A673 (cell line): ENCODE measurements at regions not wholly inside any gene's neighbourhood (a gene's known extent, or its start where the extent isn't known, plus 50 kb on each side); places are given as distances from the start of the nearest gene placed in this dataset.

Experiments
- BruUV-seq: library from RNA; stranded (reverse); fragments of 400-500 nt; replicated peaks from 2 replicates; lab custom pipeline; 2021; lab: Mats Ljungman, UMichigan
- CTCF ChIA-PET: fragments of 300-600 bp; sonication (Branson Sonifier 250); formaldehyde crosslinking; loops from one replicate; lab custom pipeline; 2022; ENCODE audit warnings: antibody characterized with exemption; lab: Charles Lee
- POLR2A ChIA-PET: fragments of 300-600 bp; sonication (Branson Sonifier 250); formaldehyde crosslinking; loops from one replicate; lab custom pipeline; 2022; ENCODE audit warnings: antibody characterized with exemption; ENCODE audit not compliant: low non-redundant PET; lab: Charles Lee
- DNase-seq: peaks from one replicate; pipeline ENCODE4 v3.0.0-alpha.2; 2015; ENCODE audit warnings: low spot score
- H3K27ac ChIP-seq: fragments of 200-600 bp; sonication (generic); 2 replicates; pipeline ENCODE4 v1.5.1; 2016; ENCODE audit warnings: mixed run types, low read depth, mild to moderate bottlenecking, mixed read lengths, antibody characterized with exemption, low read length; ENCODE audit not compliant: poor library complexity, severe bottlenecking
- H3K27me3 ChIP-seq: fragments of 200-600 bp; sonication (generic); replicated peaks from 2 replicates; pipeline ENCODE4 v1.6.1; 2017; ENCODE audit warnings: mixed run types, low read depth, mild to moderate bottlenecking, mixed read lengths, antibody characterized with exemption, low read length; ENCODE audit not compliant: insufficient read depth, poor library complexity
- H3K36me3 ChIP-seq: fragments of 200-600 bp; sonication (generic); 2 replicates; pipeline ENCODE4 v1.6.1; 2016; ENCODE audit warnings: mixed run types, mild to moderate bottlenecking, mixed read lengths, antibody characterized with exemption, low read length; ENCODE audit not compliant: insufficient read depth, poor library complexity, severe bottlenecking
- H3K4me1 ChIP-seq: fragments of 200-600 bp; sonication (generic); 2 replicates; pipeline ENCODE4 v1.6.1; 2017; ENCODE audit warnings: mixed run types, mild to moderate bottlenecking, mixed read lengths, antibody characterized with exemption, low read length; ENCODE audit not compliant: insufficient read depth, poor library complexity, severe bottlenecking
- H3K4me3 ChIP-seq: fragments of 200-600 bp; sonication (generic); 2 replicates; pipeline ENCODE4 v1.5.1; 2016; ENCODE audit warnings: low read depth, mixed run types, mild to moderate bottlenecking, mixed read lengths, low read length; ENCODE audit not compliant: poor library complexity, severe bottlenecking
- H3K9me3 ChIP-seq: fragments of 200-600 bp; sonication (generic); 2 replicates; pipeline ENCODE4 v1.6.1; 2016; ENCODE audit warnings: mixed run types, low read depth, mild to moderate bottlenecking, mixed read lengths, antibody characterized with exemption, low read length; ENCODE audit not compliant: poor library complexity, severe bottlenecking
- EZH2 ChIP-seq: fragments of 200-600 bp; sonication (generic); IDR thresholded peaks from 2 replicates; pipeline ENCODE4 v1.6.1; 2017; ENCODE audit warnings: borderline replicate concordance, low read depth, mild to moderate bottlenecking, mixed read lengths, antibody characterized with exemption, low read length; ENCODE audit not compliant: poor library complexity, severe bottlenecking
- intact Hi-C: fragments of 100-400 bp; cut with micrococcal nuclease; formaldehyde crosslinking; loops from one replicate; pipeline ENCODE4 v1.10.0; 2022; ENCODE audit not compliant: unreplicated experiment
- TF ChIP-seq, protein P1 (sequence below): fragments of 300-800, 200-600 bp; sonication (generic); conservative IDR thresholded peaks from 2 replicates; pipeline ENCODE4 v1.5.1; 2017; ENCODE audit warnings: low read depth, mild to moderate bottlenecking, antibody characterized with exemption, low read length, moderate library complexity, mixed read lengths

DNA sequence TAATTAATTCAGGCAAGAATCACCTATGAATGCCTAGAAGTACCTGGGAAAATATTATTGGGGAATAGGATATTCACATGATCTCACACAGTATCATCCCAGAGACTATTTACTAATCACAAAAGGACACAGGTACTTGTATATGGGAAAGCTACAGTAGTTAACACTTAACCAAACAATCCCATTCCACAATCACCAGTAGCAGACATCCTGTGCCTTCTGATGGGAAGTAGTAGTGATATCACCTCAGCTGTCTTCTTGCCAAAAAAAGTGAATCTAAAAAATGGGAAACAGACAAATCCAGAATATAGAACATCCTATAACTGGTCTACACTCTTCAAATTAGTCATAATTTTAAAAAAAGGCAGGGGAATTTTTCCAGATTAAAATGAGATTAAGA is 75.6 kb upstream of the CCDC150 start:
- peaks cover 3% of the 10 kb centered on the region for H3K27me3 ChIP-seq
- CTCF ChIA-PET = no interaction called here
- no peak overlapping the region for H3K4me3 ChIP-seq
- no peaks in the 10 kb centered on the region for H3K9me3 ChIP-seq
- no peak overlapping the region for H3K27ac ChIP-seq
- no peaks in the 10 kb centered on the region for H3K36me3 ChIP-seq
- no peak for DNase-seq
- H3K4me1 ChIP-seq = no peaks in the 10 kb centered on the region
- no TSS peak for BruUV-seq
- POLR2A ChIA-PET = no interaction called here
- TF ChIP-seq, protein P1, sequence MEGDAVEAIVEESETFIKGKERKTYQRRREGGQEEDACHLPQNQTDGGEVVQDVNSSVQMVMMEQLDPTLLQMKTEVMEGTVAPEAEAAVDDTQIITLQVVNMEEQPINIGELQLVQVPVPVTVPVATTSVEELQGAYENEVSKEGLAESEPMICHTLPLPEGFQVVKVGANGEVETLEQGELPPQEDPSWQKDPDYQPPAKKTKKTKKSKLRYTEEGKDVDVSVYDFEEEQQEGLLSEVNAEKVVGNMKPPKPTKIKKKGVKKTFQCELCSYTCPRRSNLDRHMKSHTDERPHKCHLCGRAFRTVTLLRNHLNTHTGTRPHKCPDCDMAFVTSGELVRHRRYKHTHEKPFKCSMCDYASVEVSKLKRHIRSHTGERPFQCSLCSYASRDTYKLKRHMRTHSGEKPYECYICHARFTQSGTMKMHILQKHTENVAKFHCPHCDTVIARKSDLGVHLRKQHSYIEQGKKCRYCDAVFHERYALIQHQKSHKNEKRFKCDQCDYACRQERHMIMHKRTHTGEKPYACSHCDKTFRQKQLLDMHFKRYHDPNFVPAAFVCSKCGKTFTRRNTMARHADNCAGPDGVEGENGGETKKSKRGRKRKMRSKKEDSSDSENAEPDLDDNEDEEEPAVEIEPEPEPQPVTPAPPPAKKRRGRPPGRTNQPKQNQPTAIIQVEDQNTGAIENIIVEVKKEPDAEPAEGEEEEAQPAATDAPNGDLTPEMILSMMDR = no peak
- TF ChIP-seq EZH2 = no peak
- intact Hi-C loops = no loop called here

DNA sequence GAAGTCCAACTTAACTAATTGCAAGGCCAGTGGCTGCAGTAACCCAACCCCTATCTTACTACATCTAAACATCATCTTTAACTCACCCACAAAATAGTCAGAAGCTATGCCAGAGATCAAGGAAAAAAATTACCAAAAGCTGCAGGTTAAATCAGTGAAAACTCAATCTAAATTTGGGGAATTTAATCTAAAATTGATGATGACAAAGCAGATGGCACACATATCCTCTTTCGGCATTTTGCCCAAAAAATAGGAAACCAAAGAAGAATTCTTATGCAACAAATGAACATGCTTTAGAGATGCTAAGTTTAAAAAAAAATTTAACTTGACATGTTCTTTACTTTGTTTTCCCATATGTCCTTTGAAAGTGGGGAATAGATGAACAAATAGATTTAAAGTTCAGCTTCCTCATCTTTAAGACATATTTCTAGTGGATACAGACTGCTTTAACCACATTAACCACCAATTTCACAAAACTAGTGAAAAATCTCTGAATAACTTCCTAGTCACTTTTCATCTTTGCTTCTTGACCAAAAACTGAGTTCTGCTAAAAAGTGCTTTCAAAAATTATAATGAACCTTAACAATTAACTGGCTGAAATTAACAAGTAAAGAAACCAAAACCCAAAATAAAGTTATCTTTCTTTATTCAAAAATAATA is 74.3 kb upstream of the CCDC150 start:
- Histone ChIP-seq H3K36me3 (no peaks in the 10 kb centered on the region), H3K4me3 (no peak overlapping the region), H3K9me3 (no peaks in the 10 kb centered on the region), H3K27ac (no peak overlapping the region), H3K4me1 (no peaks in the 10 kb centered on the region), H3K27me3 (peaks cover 3% of the 10 kb centered on the region)
- CTCF ChIA-PET = no interaction called here
- intact Hi-C loops = no loop called here
- POLR2A ChIA-PET = no interaction called here
- no peak for DNase-seq
- TF ChIP-seq EZH2 = no peak
- TF ChIP-seq, protein P1 = no peak
- no TSS peak for BruUV-seq

DNA sequence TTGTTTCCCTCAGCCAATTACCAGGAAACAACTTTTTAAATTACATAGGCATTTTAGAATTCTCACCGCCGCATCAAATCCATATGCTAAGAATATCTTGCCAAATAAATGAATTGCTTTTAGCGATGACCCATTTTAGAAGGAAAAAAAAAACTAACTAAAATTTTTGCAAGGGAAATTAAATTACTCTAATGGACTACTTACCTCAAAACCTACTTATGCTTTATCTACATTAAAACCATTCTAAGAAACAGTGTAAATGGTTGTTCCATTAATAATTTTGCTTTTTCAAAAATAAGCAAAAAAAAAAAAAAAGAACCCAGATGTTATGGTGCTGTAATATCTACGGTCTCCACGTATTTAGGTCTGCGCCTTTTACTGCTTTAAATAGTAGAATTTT is 73.5 kb upstream of the CCDC150 start:
- ChIA-PET POLR2A (no interaction called here), CTCF (no interaction called here)
- no peaks in the 10 kb centered on the region for H3K36me3 ChIP-seq
- H3K4me3 ChIP-seq = no peak overlapping the region
- H3K4me1 ChIP-seq = no peaks in the 10 kb centered on the region
- no peak overlapping the region for H3K27ac ChIP-seq
- DNase-seq = no peak
- TF ChIP-seq, protein P1 = no peak
- TF ChIP-seq EZH2 = no peak
- H3K9me3 ChIP-seq = no peaks in the 10 kb centered on the region
- peaks cover 3% of the 10 kb centered on the region for H3K27me3 ChIP-seq
- BruUV-seq = no TSS peak
- intact Hi-C loops = no loop called here
